T-helper 22 cell (primary cell): ENCODE measurements at regions not wholly inside any gene's neighbourhood (a gene's known extent, or its start where the extent isn't known, plus 50 kb on each side); places are given as distances from the start of the nearest gene placed in this dataset.

Experiments used
- DNase-seq: peaks from one replicate; pipeline ENCODE4 v3.0.0-alpha.2; 2020; ENCODE audit warnings: low read depth

- no peak for DNase-seq
Observed at GRCh38 chr3:104510131-104510849, 856.4 kb upstream of the ALCAM start.

- no peak for DNase-seq
Observed at GRCh38 chr3:104514371-104514770, 852.3 kb upstream of the ALCAM start.

- DNase-seq = no peak
Observed at GRCh38 chr3:104514776-104515175, 851.9 kb upstream of the ALCAM start.

GRCh38 chr3:104519068-104519467, 847.6 kb upstream of the ALCAM start:
- no peak for DNase-seq

GRCh38 chr3:104519468-104520227, 847.1 kb upstream of the ALCAM start:
- no peak for DNase-seq

- no peak for DNase-seq
Observed at GRCh38 chr3:104520228-104520655, 846.5 kb upstream of the ALCAM start.

GRCh38 chr3:104521606-104522336, 844.9 kb upstream of the ALCAM start:
- no peak for DNase-seq

- DNase-seq = no peak
Observed at GRCh38 chr3:104523136-104523535, 843.6 kb upstream of the ALCAM start.

- DNase-seq = no peak
Observed at GRCh38 chr3:104526901-104527401, 839.8 kb upstream of the ALCAM start.

GRCh38 chr3:104530934-104531333, 835.8 kb upstream of the ALCAM start:
- no peak for DNase-seq

GRCh38 chr3:104536715-104537114, 830.0 kb upstream of the ALCAM start:
- no peak for DNase-seq

GRCh38 chr3:104537323-104537722, 829.4 kb upstream of the ALCAM start:
- no peak for DNase-seq

- DNase-seq = no peak
Observed at GRCh38 chr3:104546301-104546700, 820.4 kb upstream of the ALCAM start.

- DNase-seq = no peak
Observed at GRCh38 chr3:104547031-104547430, 819.7 kb upstream of the ALCAM start.

GRCh38 chr3:104548401-104548800, 818.3 kb upstream of the ALCAM start:
- no peak for DNase-seq

GRCh38 chr3:104549099-104549714, 817.5 kb upstream of the ALCAM start:
- no peak for DNase-seq

GRCh38 chr3:104553121-104553520, 813.6 kb upstream of the ALCAM start:
- no peak for DNase-seq

GRCh38 chr3:104554425-104554824, 812.3 kb upstream of the ALCAM start:
- no peak for DNase-seq

- DNase-seq = no peak
Observed at GRCh38 chr3:104555728-104556127, 811.0 kb upstream of the ALCAM start.

GRCh38 chr3:104556372-104557078, 810.2 kb upstream of the ALCAM start:
- DNase-seq = no peak

GRCh38 chr3:104561324-104561723, 805.4 kb upstream of the ALCAM start:
- DNase-seq = no peak
